ENCODE measurements at regions not wholly inside any gene's neighbourhood (a gene's known extent, or its start where the extent isn't known, plus 50 kb on each side); places are given as distances from the start of the nearest gene placed in this dataset.

DNA sequence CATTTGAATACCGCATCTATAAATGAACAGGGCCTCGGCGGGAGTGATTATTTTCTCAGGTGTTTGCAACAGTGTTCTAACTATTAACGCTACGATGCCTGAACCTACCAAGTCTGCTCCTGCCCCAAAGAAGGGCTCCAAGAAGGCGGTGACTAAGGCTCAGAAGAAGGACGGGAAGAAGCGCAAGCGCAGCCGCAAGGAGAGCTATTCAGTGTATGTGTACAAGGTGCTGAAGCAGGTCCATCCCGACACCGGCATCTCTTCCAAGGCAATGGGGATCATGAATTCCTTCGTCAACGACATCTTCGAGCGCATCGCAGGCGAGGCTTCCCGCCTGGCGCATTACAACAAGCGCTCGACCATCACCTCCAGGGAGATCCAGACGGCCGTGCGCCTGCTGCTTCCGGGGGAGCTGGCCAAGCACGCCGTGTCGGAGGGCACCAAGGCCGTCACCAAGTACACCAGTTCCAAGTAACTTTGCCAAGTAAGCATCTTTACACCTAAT lies 70.9 kb downstream of the HFE start:
- H3K27ac ChIP-seq (ENCODE audit: low read depth, low read length) = peak overlapping the region; percentile 97
- H3K27ac Mint-ChIP-seq = peak overlapping the region; percentile 87 to 99 (median 96)
- H3K36me3 ChIP-seq (ENCODE audit: insufficient read depth, low read length) = no peaks in the 10 kb centered on the region
- H3K27me3 ChIP-seq (ENCODE audit: insufficient read depth, low read length, poor library complexity, severe bottlenecking) = no peaks in the 10 kb centered on the region
- H3K27me3 Mint-ChIP-seq = peaks cover 0 to 1% of the 10 kb centered on the region in 2 donors
- peak in 4 of 5 donors; percentile 61 to 94 (median 85) for DNase-seq
- H3K36me3 Mint-ChIP-seq = peaks cover 0 to 33% (median 0%) of the 10 kb centered on the region in 3 donors
- POLR2A ChIA-PET = interaction anchor here (0.7 to 9.6 kb wide), 37 partner anchors 7 to 1735 kb away, joined by 3 to 958 read pairs (median 30); partner anchors contain the start of genes HFE and HMGN4
- H3K9me3 ChIP-seq (ENCODE audit: low read length) = no peaks in the 10 kb centered on the region
- H3K9me3 Mint-ChIP-seq = no peaks in the 10 kb centered on the region
- H3K4me1 Mint-ChIP-seq = peaks cover 29 to 56% (median 45%) of the 10 kb centered on the region in 3 donors
- H3K4me1 ChIP-seq (ENCODE audit: insufficient read depth, low read length) = peaks cover 27% of the 10 kb centered on the region
- peak overlapping the region; percentile 74 for H3K4me3 ChIP-seq (ENCODE audit: low read length)
- peak overlapping the region; percentile 87 to 98 (median 94) for H3K4me3 Mint-ChIP-seq
- CTCF ChIA-PET = interaction anchor here (0.8 to 6.6 kb wide), 18 partner anchors 10 to 1680 kb away, joined by 3 to 174 read pairs (median 8); a partner anchor contains a TSS

- Mint-ChIP-seq H3K36me3 (peaks cover 0 to 33% (median 1%) of the 10 kb centered on the region in 3 donors), H3K27ac (peak overlapping the region; percentile 87 to 99 (median 96)), H3K4me1 (peaks cover 29 to 59% (median 45%) of the 10 kb centered on the region in 3 donors), H3K9me3 (no peaks in the 10 kb centered on the region), H3K27me3 (peaks cover 0 to 1% of the 10 kb centered on the region in 2 donors), H3K4me3 (peak overlapping the region; percentile 87 to 98 (median 94))
- H3K36me3 ChIP-seq (ENCODE audit: insufficient read depth, low read length) = peaks cover 3% of the 10 kb centered on the region
- peak overlapping the region; percentile 74 for H3K4me3 ChIP-seq (ENCODE audit: low read length)
- ChIA-PET CTCF (interaction anchor here (0.7 to 6.6 kb wide), 23 partner anchors 9 to 1679 kb away, joined by 3 to 174 read pairs (median 5); a partner anchor contains a TSS), POLR2A (interaction anchor here (0.6 to 9.6 kb wide), 38 partner anchors 11 to 1734 kb away, joined by 3 to 958 read pairs (median 25); partner anchors contain the start of genes HFE and HMGN4)
- H3K4me1 ChIP-seq (ENCODE audit: insufficient read depth, low read length) = peaks cover 28% of the 10 kb centered on the region
- no peaks in the 10 kb centered on the region for H3K9me3 ChIP-seq (ENCODE audit: low read length)
- H3K27ac ChIP-seq (ENCODE audit: low read depth, low read length) = peak overlapping the region; percentile 97
- no peaks in the 10 kb centered on the region for H3K27me3 ChIP-seq (ENCODE audit: insufficient read depth, low read length, poor library complexity, severe bottlenecking)
- peak; percentile 50 to 85 (median 77) for DNase-seq
Measured at GRCh38 chr6:26158581-26159356, 71.5 kb downstream of the HFE start.

DNA sequence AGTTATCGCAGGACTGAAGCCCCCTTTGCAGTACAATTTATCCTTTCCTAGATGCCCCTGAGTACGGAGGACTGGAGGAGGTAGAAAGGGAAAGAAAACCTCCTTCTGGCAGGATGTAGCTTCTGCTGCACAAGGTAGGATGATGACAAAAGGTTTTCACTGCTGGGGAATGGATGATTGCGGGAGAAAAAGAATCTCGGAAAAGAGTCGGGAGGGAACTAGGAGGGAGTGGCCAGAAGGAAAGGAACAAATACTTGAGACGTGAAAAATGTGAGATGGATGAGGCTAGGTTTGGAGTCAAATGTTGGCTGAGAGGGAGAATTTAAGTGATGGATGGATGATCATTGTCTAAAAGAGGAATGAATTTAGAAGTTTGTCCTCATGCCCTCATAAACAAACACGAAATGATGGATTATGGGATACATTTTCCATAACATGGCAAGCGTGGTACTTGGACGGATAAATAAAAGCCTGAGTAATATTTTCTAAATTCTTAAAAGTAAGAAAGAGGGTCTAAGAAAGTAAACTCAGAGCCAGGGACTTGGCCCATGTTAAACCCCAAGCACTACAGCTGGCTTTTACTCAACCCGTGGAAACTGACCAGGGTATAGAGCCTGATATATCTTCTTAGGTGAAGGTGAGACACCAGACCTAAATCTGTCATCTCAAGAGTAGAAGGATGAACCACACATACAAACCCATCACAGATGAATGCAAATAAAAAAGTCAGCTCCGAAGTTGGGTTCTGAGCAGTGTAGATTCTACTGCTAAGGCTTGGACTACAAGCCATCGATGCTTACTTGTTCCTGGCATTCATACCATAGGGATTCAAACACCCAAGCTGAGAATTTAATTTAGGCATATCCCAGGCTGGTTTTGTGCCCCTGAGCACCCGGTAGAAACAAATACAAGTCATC lies 72.4 kb downstream of the HFE start:
- H3K27ac ChIP-seq (ENCODE audit: low read depth, low read length) = peak overlapping the region; percentile 97
- Mint-ChIP-seq H3K9me3 (no peaks in the 10 kb centered on the region), H3K4me3 (peak overlapping the region; percentile 87 to 98 (median 94)), H3K27ac (peak overlapping the region; percentile 84 to 99 (median 96)), H3K4me1 (peaks cover 31 to 64% (median 49%) of the 10 kb centered on the region in 3 donors), H3K27me3 (peaks cover 0 to 1% of the 10 kb centered on the region in 2 donors), H3K36me3 (peaks cover 0 to 35% (median 1%) of the 10 kb centered on the region in 3 donors)
- ChIA-PET POLR2A (interaction anchor here (0.6 to 9.6 kb wide), 38 partner anchors 11 to 1713 kb away, joined by 3 to 958 read pairs (median 25); partner anchors contain the start of genes HFE and HMGN4), CTCF (interaction anchor here (0.7 to 6.6 kb wide), 22 partner anchors 8 to 1678 kb away, joined by 3 to 174 read pairs (median 6); a partner anchor contains a TSS)
- peaks cover 34% of the 10 kb centered on the region for H3K4me1 ChIP-seq (ENCODE audit: insufficient read depth, low read length)
- no peak for DNase-seq
- H3K27me3 ChIP-seq (ENCODE audit: insufficient read depth, low read length, poor library complexity, severe bottlenecking) = no peaks in the 10 kb centered on the region
- H3K36me3 ChIP-seq (ENCODE audit: insufficient read depth, low read length) = peaks cover 3% of the 10 kb centered on the region
- no peaks in the 10 kb centered on the region for H3K9me3 ChIP-seq (ENCODE audit: low read length)
- peak overlapping the region; percentile 74 for H3K4me3 ChIP-seq (ENCODE audit: low read length)

DNA sequence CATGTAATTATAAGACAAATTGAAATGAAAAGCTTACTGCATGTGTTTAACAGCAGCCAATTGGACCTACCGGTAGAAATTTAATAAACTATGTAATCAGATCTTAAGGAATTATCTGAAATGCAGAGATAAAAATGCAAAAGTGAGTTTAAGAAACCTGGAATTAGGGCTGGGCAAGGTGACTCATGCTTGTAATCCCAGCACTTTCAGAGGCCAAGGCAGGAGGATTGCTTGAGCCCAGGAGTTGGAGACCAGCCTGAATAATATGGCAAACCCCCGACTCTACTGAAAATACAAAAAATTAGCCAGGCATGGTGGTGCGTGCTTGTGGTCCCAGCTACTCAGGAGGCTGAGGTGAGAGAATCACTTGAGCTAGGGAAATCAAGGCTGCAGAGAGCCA lies 74.1 kb downstream of the HFE start:
- no peaks in the 10 kb centered on the region for H3K9me3 Mint-ChIP-seq
- H3K9me3 ChIP-seq (ENCODE audit: low read length) = no peaks in the 10 kb centered on the region
- CTCF ChIA-PET = interaction anchor here (0.9 to 3.7 kb wide), 4 partner anchors 11 to 63 kb away, joined by 4 to 41 read pairs (median 10); a partner anchor contains a TSS
- no peak for DNase-seq
- no peak overlapping the region for H3K4me3 ChIP-seq (ENCODE audit: low read length)
- H3K27ac ChIP-seq (ENCODE audit: low read depth, low read length) = no peak overlapping the region
- H3K36me3 Mint-ChIP-seq = peaks cover 0 to 33% (median 5%) of the 10 kb centered on the region in 3 donors
- peaks cover 28 to 60% (median 42%) of the 10 kb centered on the region in 3 donors for H3K4me1 Mint-ChIP-seq
- H3K4me3 Mint-ChIP-seq = peak overlapping the region in 1 of 7 donors; percentile 8
- H3K27ac Mint-ChIP-seq = peak overlapping the region in 2 of 8 donors; percentile 21 to 23
- peaks cover 0 to 1% of the 10 kb centered on the region in 2 donors for H3K27me3 Mint-ChIP-seq
- H3K4me1 ChIP-seq (ENCODE audit: insufficient read depth, low read length) = peaks cover 40% of the 10 kb centered on the region
- POLR2A ChIA-PET = interaction anchor here (1.2 to 9.6 kb wide), 4 partner anchors 9 to 124 kb away, joined by 3 to 958 read pairs (median 160); a partner anchor contains a TSS
- no peaks in the 10 kb centered on the region for H3K27me3 ChIP-seq (ENCODE audit: insufficient read depth, low read length, poor library complexity, severe bottlenecking)
- peaks cover 3% of the 10 kb centered on the region for H3K36me3 ChIP-seq (ENCODE audit: insufficient read depth, low read length)

- Mint-ChIP-seq H3K9me3 (no peaks in the 10 kb centered on the region), H3K36me3 (peaks cover 0 to 25% (median 5%) of the 10 kb centered on the region in 3 donors), H3K4me3 (peak overlapping the region in 1 of 7 donors; percentile 15), H3K27me3 (peaks cover 0 to 1% of the 10 kb centered on the region in 2 donors), H3K4me1 (peaks cover 27 to 55% (median 42%) of the 10 kb centered on the region in 3 donors), H3K27ac (peak overlapping the region in 2 of 8 donors; percentile 17)
- CTCF ChIA-PET = interaction anchor here (0.9 to 1.8 kb wide), 2 partner anchors 10 to 61 kb away, joined by 4 read pairs; no protein-coding TSS in a partner anchor
- Histone ChIP-seq H3K27ac (ENCODE audit: low read depth, low read length) (no peak overlapping the region), H3K9me3 (ENCODE audit: low read length) (no peaks in the 10 kb centered on the region), H3K27me3 (ENCODE audit: insufficient read depth, low read length, poor library complexity, severe bottlenecking) (no peaks in the 10 kb centered on the region), H3K36me3 (ENCODE audit: insufficient read depth, low read length) (peaks cover 3% of the 10 kb centered on the region), H3K4me1 (ENCODE audit: insufficient read depth, low read length) (peaks cover 42% of the 10 kb centered on the region), H3K4me3 (ENCODE audit: low read length) (no peak overlapping the region)
- no peak for DNase-seq
- POLR2A ChIA-PET = interaction anchor here (0.6 to 9.6 kb wide), 4 partner anchors 8 to 61 kb away, joined by 3 to 958 read pairs (median 160); a partner anchor contains a TSS
Measured at GRCh38 chr6:26162399-26162798, 75.2 kb downstream of the HFE start.

GRCh38 chr6:26163427-26164119 lies 76.3 kb downstream of the HFE start:
- ChIA-PET POLR2A (interaction anchor here (0.7 to 9.6 kb wide), 4 partner anchors 9 to 38 kb away, joined by 3 to 958 read pairs (median 6); a partner anchor contains a TSS), CTCF (interaction anchor here (0.8 to 1.3 kb wide), 2 partner anchors 12 to 144 kb away, joined by 3 to 4 read pairs; no protein-coding TSS in a partner anchor)
- Mint-ChIP-seq H3K36me3 (peaks cover 0 to 16% (median 5%) of the 10 kb centered on the region in 3 donors), H3K4me3 (peak overlapping the region in 3 of 7 donors; percentile 33 to 50 (median 41)), H3K27me3 (no peaks in the 10 kb centered on the region), H3K27ac (peak overlapping the region in 7 of 8 donors; percentile 36 to 64 (median 42)), H3K4me1 (peaks cover 29 to 55% (median 36%) of the 10 kb centered on the region in 3 donors), H3K9me3 (no peaks in the 10 kb centered on the region)
- DNase-seq = no peak
- Histone ChIP-seq H3K27me3 (ENCODE audit: insufficient read depth, low read length, poor library complexity, severe bottlenecking) (no peaks in the 10 kb centered on the region), H3K9me3 (ENCODE audit: low read length) (no peaks in the 10 kb centered on the region), H3K4me1 (ENCODE audit: insufficient read depth, low read length) (peaks cover 43% of the 10 kb centered on the region), H3K36me3 (ENCODE audit: insufficient read depth, low read length) (peaks cover 3% of the 10 kb centered on the region), H3K27ac (ENCODE audit: low read depth, low read length) (no peak overlapping the region), H3K4me3 (ENCODE audit: low read length) (no peak overlapping the region)

Measured in CD8-positive, alpha-beta memory T cell (primary cell).